ENCODE measurements at regions not wholly inside any gene's neighbourhood (a gene's known extent, or its start where the extent isn't known, plus 50 kb on each side); places are given as distances from the start of the nearest gene placed in this dataset.

GRCh38 chr5:73996151-73996755 lies 370.3 kb downstream of the ARHGEF28 start:
- peak; percentile 48 for DNase-seq

- DNase-seq: no peak
Observed at GRCh38 chr5:73994963-73995362, 369.0 kb downstream of the ARHGEF28 start.

All from NCI-H146 (cell line).